ENCODE measurements at regions not wholly inside any gene's neighbourhood (a gene's known extent, or its start where the extent isn't known, plus 50 kb on each side); places are given as distances from the start of the nearest gene placed in this dataset.

DNA sequence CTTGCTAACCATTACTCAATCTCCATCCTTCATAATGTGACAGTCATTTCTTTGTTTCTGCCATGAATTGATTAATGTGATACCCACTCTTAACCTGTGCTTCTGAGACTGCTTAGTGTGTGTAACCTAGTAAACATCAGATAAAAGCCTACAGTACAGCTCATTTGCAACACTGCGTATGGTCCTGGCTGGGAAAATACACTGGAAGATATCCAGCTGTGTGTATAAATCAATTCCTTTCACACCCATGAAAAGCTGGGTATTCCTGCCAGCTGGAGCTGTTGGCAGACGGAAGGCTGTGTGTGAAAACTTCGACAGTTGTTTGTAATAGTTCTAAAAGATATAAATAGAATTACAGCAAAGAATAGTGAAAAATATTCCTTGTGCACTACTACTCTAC, 509.2 kb downstream of the FRK start:
- H2AFZ ChIP-seq (ENCODE audit: low read depth, low read length) = no peak overlapping the region
- no peak overlapping the region for H3K9ac ChIP-seq (ENCODE audit: insufficient read depth in 1 of 2, low read depth in 2 of 2, low read length in 2 of 2)
- H3K79me2 ChIP-seq (ENCODE audit: control insufficient read depth, insufficient read depth, low read length) = no peaks in the 10 kb centered on the region
- H3K36me3 ChIP-seq (ENCODE audit: control insufficient read depth, insufficient read depth, low read length) = no peaks in the 10 kb centered on the region
- 0% methylated on average over 3 of the region's 3 CpGs for WGBS (ENCODE audit: insufficient coverage, low coverage, missing lambda C conversion rate)
- ATAC-seq = no peak
- H4K20me1 ChIP-seq (replicated peaks; ENCODE audit: control insufficient read depth, insufficient read depth, low read length) = no peaks in the 10 kb centered on the region
- ChIA-PET CTCF (ENCODE audit: low intra/inter-chr PET ratio) (no interaction called here), POLR2A (no interaction called here)
- H3K9me1 ChIP-seq (ENCODE audit: control insufficient read depth, insufficient read depth, low read length) = no peaks in the 10 kb centered on the region
- no peak for TF ChIP-seq ZBTB26 (CRISPR knock-in tag; IDR thresholded peaks at IDR 0.05)
- no peak for TF ChIP-seq CHCHD3 (CRISPR knock-in tag; IDR thresholded peaks at IDR 0.05)
- no peak for TF ChIP-seq ELF4 (CRISPR knock-in tag; IDR thresholded peaks at IDR 0.05)
- no peak for TF ChIP-seq YY1 (IDR thresholded peaks at IDR 0.05; ENCODE audit: borderline replicate concordance in 1 of 3, control insufficient read depth in 1 of 3, extremely low read depth in 1 of 3, insufficient read depth in 3 of 3, insufficient read length in 1 of 3, insufficient replicate concordance in 2 of 3, low read depth in 1 of 3, low read length in 2 of 3)
- no peak for TF ChIP-seq ZNF277 (CRISPR knock-in tag; IDR thresholded peaks at IDR 0.05; ENCODE audit: borderline replicate concordance)
- TF ChIP-seq ZNF408 (CRISPR knock-in tag; IDR thresholded peaks at IDR 0.05; ENCODE audit: low read depth) = no peak
- no peak for TF ChIP-seq TOE1 (IDR thresholded peaks at IDR 0.05; ENCODE audit: borderline replicate concordance)
- TF ChIP-seq TOE1 (CRISPR knock-in tag; IDR thresholded peaks at IDR 0.05; ENCODE audit: borderline replicate concordance, low read depth) = no peak
- no peak for TF ChIP-seq TCF7L2 (IDR thresholded peaks at IDR 0.05; ENCODE audit: low read depth, low read length)
- H3K9me3 ChIP-seq (replicated peaks; ENCODE audit: control insufficient read depth, insufficient read depth, low read depth, low read length) = no peaks in the 10 kb centered on the region
- no peak for FAIRE-seq
- no peak overlapping the region for H3K4me2 ChIP-seq (ENCODE audit: insufficient read depth, low read length)
- H3K27ac ChIP-seq (ENCODE audit: extremely low read depth, low read depth, low read length) = no peak overlapping the region
- no peaks in the 10 kb centered on the region for H3K4me1 ChIP-seq (replicated peaks in 1 of 2; ENCODE audit: control insufficient read depth in 2 of 2, insufficient read depth in 2 of 2, low read length in 2 of 2)
- no peak for DNase-seq (ENCODE audit: extremely low read depth in 1 of 4, low spot score in 3 of 4)
- BruUV-seq (replicated peaks) = no TSS peak
- no peaks in the 10 kb centered on the region for H3K27me3 ChIP-seq (ENCODE audit: control insufficient read depth in 2 of 2, insufficient read depth in 2 of 2, low read length in 2 of 2)
- intact Hi-C loops (cut with micrococcal nuclease) = no loop called here
- no peak overlapping the region for H3K4me3 ChIP-seq
- in situ Hi-C loops (cut with MboI) = no loop called here

All from K562 (cell line).